Embryonic facial prominence (tissue), 1 donor: ENCODE measurements at regions not wholly inside any gene's neighbourhood (a gene's known extent, or its start where the extent isn't known, plus 50 kb on each side); places are given as distances from the start of the nearest gene placed in this dataset.
"Not testable (repeated sequence)": the region's sequence is repeated elsewhere in the genome, so short reads cannot be mapped to it uniquely, and the experiment has no call there.

Source experiments
- DNase-seq: peaks from one replicate; pipeline ENCODE4 v3.0.0-alpha.2; 2016; ENCODE audit errors: extremely low spot score

DNA sequence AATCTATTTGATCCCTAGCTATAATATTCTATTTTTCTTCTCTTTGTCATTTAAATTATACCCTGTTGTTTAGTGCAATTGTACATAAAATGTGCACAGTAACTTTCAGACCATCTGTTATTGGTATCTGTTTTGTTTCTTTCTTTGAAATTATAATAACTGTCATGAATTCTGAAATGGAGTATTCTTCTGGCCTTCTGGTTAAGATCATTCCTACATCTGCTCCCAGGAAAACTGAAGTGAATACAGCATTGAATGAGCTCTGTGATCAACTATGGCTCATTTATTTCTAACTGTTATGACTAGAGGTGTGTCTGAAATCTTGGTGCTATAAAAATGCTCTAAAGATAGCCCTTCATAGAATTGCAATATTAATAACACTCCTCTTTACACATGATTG is 788.4 kb upstream of the TMEFF2 start:
- DNase-seq = no peak

DNA sequence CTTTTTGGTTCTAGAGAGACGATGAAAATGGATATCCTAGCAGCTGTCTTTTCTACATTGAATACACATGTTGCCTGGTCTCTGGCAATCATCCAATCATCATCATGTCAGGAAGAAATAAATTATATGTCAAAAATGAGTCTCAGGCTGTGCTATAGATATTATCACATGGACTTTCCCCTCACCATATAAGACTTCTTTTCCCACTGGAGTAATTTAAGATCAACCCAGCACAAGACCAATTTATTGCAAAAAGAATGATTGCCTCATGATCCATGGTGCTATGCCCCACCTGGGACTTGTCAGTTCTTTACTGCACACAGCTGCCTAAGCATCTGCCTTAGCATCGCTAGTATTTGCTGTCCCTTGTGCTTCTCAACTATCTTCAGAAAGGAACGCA is 783.7 kb upstream of the TMEFF2 start:
- peak; percentile 40 for DNase-seq

DNA sequence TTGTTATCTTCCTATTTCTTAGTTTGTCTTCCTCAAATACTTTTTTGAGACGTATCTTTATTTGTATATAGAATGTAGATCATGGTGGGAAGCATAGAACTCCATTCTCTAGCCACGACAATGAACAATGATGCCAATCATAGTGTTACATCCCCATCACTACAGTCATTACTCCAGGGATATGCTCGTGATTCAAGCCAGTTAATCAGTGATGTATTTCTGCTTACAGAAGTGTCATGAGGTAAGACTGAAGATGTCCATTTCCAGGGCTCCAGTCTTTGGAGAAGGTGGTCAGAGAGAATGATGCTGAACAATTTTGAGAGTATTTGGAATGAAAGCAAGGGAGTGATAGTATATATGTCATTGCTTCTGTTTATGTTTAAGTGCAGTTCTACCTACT is 777.2 kb upstream of the TMEFF2 start:
- DNase-seq = no peak

DNA sequence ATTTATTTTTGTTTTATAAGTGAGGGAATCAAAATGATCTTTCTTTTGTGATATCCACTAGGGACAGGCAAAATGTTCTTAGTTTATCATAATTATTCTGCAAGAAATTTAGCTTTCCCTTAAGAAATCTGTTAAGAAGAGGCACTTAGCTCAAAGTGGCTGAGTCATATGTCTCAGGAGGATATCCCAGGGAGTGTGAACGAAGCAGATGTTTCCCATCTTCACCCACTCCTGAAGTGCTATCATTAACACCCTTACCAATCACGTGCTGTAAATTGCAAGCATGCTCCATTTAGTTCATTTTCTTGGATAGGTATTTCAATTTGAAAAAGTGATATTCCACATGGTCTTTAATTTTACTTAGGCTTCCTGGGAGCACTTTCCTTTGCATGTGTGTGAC is 774.3 kb upstream of the TMEFF2 start:
- no peak for DNase-seq

DNA sequence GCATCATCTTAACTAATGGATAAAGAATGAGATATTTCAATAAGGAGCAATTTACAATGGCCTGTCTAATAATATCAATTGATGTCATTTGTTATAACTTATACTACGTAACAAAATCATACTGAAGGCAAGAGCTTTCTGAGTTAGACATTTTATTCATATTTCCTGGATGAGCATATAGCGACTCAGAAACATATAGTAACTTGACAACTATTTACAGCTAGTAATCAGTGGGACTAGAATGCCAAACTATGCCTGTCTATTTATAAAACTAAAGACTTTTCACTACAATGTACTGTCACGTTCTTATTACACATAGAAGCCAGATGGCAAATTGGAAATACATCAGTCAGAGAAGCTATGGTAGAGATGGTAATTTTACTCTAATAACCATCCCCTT is 766.2 kb upstream of the TMEFF2 start:
- no peak for DNase-seq

DNA sequence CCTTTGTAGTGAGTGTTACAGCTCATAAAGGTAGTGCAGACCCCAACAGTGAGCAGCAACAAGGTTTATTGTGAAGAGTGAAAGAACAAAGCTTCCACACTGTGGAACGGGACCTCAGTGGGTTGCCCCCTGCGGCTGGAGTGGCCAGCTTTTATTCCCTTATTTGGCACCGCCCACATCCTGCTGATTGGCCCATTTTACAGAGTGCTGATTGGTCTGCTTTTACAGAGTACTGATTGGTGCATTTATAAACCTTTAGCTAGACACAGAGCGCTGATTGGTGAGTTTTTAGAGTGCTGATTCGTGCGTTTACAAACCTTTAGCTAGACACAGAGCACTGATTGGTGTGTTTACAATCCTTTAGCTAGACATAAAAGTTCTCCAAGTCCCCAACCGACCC is 763.9 kb upstream of the TMEFF2 start:
- not testable (repeated sequence) for DNase-seq

DNA sequence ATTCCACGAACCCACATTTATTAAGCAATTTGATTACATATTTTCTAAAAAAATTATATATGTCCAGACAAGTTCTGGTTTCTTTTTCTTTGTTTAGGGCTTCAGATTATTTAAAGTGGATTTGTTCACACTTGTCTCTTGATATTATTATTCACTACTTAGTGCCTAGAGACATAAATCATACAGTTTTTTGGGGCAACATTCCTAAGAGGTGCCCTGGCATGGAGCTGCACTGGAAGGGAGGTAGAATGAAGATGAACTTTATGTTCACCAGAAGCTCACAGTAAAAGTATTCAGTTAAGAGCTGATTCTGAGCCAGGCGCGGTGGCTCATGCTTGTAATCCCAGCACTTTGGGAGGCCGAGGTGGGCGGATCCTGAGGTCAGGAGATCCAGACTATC is 762.7 kb upstream of the TMEFF2 start:
- no peak for DNase-seq

DNA sequence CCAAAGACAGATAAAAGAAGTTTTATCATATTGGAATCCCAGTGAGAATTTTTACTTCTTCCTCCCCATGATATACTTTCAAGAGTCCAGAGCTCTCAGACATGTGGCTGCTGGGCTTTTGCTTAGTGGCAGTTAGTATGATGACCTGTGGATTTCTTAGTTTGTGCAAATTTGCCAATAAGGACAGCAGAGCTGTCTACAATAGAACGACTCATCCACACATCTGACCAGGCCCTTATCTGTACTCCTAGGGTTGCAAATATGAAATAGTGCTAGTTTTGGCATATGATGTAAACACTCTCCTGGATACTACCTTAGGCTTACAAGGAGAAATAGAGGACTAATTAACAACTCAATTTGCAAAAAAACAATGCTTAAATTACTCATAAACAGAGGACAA is 758.4 kb upstream of the TMEFF2 start:
- DNase-seq = no peak

DNA sequence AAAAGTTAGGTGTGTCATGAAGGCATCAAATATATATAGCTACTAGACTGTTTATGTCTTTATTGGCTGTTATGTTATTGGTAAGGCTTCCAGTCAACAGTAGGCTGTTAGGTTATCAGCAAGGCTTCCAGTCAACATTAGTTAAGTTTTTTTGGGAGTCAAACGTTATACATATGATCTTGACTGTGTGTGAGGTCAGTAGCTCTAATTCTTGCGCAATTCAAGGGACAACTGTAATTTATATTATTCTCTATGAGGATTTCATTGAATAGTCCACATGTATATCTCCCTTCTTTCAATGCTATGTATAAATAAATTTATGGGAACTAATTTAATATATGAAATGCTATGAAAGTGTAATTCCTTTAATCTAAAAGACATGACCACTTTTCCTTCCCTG is 757.5 kb upstream of the TMEFF2 start:
- DNase-seq = no peak

DNA sequence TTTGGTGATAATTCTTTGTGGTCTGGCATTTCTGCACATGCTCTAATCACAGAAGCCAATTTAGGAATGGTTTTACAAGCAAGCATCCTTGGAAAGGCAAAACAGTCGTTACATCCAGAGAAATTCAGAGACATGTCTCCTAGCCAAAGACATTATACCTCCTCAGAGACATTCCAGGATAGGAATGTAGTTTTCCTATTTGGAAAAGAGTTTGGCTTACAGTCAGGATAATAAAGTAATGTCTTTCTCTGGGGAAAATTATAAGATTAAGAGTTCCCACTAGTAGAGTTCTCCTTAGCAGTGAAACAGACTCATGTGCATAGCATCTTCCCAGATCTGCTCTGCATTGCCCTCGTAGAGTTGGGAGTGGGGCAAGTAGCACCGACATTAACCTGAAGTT is 753.6 kb upstream of the TMEFF2 start:
- no peak for DNase-seq

DNA sequence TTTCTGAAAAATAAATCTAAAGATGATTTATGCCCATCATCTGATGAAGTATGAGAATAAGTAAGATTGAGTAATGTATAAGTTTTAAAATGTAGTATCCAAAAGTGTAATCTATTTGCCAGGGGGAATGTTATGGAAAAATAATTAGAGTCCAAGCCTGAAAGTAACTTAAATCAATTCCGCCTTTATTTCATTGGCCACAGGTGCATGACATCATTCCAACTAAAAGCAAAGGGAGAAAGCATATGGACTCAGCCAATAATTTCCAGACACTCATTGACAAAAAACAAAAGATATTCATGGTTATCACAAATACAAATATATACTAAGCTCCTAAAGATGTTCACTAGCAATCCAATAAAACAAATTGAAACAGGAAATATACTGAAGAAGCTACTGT is 752.6 kb upstream of the TMEFF2 start:
- DNase-seq = no peak

DNA sequence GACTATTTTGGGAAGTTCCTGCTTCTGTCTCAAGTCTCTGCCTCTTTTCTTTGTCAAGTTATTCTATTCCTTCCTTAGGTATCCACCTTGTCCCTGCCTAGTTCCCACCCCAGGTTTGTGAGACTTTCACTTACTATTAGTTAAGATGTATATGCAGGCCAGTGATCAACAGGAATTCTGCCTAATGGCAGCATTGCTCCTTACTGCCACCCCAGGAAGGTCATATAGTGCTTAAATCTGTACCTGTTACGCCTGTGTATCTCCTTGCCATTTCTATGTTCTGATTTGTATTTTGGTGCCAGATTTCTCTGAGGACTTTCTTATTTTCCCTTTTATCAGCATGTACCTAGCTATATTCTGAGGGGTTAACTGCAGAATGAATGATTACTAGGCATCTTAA is 746.0 kb upstream of the TMEFF2 start:
- DNase-seq = no peak

DNA sequence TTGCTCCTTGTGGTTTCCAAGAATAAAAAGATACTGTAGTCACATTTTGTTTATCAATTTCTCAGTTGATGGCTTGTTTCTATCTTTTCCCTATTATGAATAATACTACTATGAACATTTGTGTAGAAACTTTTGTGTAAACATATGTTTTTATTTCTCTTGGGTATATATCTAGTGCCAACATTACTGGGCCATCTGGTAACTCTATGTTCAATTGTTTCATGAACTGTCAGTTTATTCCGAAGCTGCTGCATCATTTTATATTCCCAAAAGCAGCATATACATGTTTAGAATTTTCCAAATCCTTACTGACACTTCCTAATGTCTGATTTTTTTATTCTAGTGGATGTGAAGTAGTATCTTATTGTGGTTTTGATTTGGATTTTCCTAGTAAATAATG is 737.6 kb upstream of the TMEFF2 start:
- no peak for DNase-seq

DNA sequence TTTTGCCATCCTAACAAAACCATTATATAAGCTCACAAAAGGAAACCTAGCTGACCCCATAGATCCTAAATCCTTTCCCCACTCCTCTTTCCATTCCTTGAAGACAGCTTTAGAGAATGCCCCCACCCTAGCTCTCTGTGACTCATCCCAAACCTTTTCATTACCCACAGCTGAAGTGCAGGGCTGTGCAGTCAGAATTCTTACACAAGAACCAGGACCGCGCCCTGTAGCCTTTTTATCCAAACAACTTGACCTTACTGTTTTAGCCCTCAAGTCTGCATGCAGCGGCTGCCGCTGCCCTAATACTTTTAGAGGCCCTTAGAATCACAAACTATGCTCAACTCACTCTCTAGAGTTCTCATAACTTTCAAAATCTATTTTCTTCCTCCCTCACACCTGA is 726.9 kb upstream of the TMEFF2 start:
- DNase-seq = not testable (repeated sequence)

DNA sequence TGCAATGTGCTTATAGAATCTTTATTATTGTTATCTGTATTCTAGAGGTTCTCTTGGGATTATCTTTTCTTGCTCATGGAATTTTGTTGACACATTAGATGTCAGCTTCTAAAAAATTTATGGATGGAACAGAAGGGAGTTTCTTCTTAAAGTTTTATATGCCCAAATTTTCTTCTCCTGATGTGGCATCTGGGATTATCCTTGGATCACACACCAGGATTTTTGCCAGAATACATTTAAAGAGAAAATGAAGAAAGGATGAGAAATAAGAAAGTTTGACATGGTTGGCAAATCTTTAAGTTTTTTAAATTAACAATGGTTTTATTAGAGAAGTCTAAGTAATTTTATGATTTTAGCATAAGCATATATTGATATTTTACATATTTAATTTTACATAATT is 706.7 kb upstream of the TMEFF2 start:
- DNase-seq = no peak

DNA sequence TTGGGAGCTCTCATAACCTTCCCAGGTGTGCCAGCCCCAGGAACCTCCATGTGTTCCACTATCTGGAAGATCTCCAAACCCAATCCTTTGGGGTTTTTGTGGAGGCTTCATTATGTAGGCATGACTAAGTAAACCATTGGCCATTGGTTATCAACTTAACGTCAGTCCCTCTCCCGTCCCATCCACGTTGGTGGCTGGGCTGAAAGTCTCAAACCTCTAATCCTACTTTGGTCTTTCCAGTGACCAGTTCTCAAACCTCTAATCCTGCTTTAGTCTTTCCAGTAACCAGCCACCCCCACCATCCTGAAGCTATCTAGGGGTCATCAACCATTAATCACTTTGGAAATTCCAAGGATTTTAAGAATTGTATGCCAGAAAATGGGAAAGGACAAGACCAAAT is 704.7 kb upstream of the TMEFF2 start:
- no peak for DNase-seq

DNA sequence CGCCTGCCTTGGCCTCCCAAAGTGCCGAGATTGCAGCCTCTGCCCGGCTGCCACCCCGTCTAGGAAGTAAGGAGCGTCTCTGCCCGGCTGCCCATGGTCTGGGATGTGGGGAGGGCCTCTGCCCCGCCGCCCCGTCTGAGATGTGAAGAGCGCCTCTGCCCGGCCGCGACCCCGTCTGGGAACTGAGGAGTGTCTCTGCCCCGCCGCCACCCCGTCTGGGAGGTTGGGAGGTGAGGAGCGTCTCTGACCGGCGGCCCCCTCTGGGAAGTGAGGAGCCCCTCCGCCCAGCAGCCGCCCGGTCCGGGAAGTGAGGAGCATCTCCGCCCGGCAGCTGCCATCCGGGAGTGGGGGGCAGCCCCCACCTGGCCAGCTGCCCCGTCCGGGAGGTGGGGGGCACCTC is 699.2 kb upstream of the TMEFF2 start:
- DNase-seq = not testable (repeated sequence)

DNA sequence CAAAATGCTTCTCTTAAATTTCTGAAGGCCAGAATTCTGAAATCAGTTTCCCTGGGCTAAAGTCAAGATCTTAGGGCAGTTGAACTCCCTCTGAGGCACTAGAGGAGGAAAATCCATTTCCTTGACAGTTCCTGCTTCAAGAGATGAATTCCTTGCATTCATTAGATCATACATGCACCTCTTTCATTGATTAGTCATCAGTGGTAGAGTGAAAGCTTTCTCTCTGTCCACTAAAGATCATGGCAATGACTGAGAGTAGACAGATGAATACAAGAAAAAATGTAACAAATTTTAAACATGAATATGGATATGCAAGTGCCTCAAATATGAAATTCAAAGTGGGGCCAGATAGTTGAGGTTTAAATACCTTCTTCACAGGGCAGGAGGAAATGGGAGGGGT is 693.4 kb upstream of the TMEFF2 start:
- no peak for DNase-seq

DNA sequence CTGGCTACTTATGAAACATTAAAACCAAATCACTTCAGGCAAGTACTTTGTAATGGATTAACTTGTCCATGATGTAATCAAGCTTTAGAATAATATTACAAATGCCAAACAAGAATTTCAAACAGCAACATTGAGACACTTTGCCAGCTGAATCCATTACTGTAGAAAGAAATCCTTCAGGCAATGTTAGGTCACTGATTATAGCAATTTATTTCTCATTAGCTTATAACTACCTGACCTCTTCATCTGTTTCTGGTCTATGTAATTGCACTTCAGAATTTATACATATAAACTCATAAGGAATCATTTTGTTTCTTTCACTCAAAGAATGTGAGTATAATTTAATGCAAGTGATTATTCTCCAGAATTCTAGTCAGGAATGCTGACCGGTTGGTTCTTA is 692.6 kb upstream of the TMEFF2 start:
- DNase-seq = no peak

DNA sequence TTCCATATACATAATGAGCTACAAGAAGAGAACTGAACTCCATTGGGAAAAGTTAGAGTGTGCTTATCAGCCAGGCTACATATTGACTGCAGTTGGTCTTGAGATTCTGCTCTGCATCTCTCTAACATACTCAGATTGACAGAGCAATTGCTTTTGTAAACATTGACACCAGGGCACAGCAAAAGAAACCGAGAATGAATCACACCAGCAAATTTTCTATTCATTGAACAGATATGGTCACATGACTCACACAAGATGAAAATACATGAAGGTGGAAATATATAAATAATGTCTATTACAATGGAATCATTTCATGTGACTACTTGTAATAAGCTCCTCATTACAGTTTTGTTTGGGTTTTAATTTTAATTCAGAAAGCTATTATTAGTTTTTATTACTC is 691.9 kb upstream of the TMEFF2 start:
- DNase-seq = no peak

DNA sequence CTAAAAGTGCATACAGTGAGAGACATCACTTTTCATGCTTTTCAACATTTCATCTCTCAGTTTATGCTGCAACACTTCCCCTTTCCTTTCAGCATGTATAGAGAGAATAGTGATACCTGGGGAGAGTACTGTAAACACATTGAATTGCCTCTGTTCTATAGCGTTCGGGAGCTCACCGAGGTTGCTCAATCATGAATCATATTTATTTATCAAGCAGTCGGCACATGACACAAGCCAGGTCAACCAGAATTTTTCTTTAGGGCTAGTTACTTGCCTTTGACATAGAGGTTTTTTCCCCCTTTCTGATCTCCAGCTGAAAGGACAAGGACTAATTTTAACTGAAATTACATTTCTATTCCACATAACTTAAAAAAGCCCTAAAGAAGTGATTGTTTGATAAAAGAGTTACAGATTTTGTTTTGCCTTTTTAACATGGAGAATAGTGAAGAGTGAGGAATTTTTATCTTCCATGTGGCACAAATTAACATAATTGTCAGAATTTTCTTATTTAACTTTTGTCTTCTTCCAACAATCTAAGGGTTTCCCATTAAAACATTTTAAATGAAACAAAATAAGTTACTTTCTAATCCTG is 690.9 kb upstream of the TMEFF2 start:
- no peak for DNase-seq

DNA sequence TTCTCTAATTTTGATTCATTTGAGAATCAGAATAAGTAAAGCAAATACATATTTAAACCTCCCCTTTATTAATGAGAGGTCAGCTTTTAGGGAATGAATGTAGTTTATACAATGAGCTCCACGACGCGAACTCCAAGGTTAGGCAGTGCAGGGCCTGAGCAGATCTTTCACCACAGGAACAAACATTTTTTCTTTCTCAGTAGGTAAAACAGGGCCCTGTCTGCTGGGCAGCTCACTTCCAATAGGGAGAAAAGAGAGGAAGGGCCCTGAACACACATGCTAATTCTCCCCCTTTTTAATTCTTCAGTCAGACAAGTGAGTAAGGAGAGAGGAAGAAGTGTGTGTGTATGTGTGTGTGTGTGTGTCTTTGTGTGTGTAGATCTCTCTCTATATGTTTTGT is 682.4 kb upstream of the TMEFF2 start:
- DNase-seq = no peak

DNA sequence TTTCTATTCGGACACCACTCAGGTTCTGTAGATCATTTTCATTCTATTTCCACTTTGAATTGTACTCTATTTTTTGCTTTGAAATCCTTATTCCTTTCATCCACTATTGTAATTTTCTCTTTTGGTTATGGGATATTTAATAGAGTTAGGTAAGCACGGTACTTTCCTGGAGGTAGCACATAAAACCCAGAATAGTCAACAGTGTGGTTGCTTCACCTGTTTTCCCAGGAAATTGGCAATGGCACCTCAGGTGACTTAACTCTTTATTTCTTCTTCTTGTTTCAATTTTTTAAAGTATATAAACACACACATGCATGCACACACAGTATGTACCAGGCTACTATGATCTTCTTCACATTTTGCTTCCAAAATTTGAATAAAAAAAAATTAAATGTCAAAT is 682.0 kb upstream of the TMEFF2 start:
- DNase-seq = no peak

DNA sequence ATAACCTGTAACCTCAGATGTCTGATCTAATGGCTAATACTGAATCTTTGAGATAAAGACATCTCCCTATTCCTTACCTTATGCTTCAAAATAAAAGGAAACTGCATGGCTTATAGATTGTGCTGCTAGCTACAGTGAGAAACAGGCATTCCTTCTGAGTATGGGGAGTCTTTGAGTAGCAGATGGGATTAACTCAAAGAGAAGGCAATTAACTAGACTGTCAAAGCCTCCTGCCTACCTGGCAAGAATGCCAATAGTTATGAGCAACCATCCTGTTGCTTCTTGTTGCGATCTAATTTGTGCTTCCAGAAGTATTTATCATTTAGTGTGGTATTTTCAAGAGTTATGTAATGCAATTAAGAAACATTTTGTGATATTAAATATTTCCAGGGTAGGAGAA is 660.0 kb upstream of the TMEFF2 start:
- no peak for DNase-seq

DNA sequence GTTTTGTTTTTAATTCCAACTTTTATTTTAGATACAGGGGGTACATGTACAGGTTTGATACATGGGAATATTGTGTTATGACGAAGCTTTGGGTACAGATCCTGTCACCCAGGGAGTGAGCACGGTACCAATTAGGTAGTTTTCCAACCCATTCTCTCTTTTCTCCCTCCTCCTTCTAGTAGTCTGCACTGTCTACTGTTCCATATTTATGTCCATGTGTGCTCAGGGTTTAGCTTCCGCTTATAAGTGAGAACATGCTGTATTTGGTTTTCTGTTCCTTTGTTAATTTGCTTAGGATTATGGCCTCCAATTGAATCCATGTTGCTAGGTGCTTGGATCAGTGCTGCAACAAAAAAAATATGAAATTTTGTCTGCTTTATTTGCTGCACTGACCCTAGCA is 659.3 kb upstream of the TMEFF2 start:
- no peak for DNase-seq
